ENCODE measurements at regions not wholly inside any gene's neighbourhood (a gene's known extent, or its start where the extent isn't known, plus 50 kb on each side); places are given as distances from the start of the nearest gene placed in this dataset.

DNA sequence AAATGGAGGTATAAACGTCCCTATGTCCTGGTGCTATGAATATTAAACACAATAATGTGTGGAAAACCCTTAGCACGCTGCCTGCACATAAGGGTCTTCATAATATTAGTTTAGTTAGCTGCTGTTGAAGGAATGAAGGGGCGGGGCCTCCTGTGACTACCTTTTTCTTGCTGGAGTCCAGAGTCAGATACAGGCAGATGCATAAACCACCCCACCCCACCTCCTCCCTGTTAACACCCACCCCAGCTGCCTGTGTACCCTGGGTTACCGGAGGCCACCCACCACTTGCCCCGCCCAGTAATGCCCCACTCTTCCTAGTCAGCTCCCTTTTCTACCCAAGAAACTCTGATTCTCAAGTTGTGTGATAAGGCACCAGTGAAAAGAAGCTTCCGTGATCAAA, 158.4 kb downstream of the EN1 start (continued):
- no peak for TF ChIP-seq ZBTB33 (IDR thresholded peaks at IDR 0.05)
- TF ChIP-seq, protein P1, sequence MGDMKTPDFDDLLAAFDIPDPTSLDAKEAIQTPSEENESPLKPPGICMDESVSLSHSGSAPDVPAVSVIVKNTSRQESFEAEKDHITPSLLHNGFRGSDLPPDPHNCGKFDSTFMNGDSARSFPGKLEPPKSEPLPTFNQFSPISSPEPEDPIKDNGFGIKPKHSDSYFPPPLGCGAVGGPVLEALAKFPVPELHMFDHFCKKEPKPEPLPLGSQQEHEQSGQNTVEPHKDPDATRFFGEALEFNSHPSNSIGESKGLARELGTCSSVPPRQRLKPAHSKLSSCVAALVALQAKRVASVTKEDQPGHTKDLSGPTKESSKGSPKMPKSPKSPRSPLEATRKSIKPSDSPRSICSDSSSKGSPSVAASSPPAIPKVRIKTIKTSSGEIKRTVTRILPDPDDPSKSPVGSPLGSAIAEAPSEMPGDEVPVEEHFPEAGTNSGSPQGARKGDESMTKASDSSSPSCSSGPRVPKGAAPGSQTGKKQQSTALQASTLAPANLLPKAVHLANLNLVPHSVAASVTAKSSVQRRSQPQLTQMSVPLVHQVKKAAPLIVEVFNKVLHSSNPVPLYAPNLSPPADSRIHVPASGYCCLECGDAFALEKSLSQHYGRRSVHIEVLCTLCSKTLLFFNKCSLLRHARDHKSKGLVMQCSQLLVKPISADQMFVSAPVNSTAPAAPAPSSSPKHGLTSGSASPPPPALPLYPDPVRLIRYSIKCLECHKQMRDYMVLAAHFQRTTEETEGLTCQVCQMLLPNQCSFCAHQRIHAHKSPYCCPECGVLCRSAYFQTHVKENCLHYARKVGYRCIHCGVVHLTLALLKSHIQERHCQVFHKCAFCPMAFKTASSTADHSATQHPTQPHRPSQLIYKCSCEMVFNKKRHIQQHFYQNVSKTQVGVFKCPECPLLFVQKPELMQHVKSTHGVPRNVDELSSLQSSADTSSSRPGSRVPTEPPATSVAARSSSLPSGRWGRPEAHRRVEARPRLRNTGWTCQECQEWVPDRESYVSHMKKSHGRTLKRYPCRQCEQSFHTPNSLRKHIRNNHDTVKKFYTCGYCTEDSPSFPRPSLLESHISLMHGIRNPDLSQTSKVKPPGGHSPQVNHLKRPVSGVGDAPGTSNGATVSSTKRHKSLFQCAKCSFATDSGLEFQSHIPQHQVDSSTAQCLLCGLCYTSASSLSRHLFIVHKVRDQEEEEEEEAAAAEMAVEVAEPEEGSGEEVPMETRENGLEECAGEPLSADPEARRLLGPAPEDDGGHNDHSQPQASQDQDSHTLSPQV (IDR thresholded peaks at IDR 0.05), result no peak

DNA sequence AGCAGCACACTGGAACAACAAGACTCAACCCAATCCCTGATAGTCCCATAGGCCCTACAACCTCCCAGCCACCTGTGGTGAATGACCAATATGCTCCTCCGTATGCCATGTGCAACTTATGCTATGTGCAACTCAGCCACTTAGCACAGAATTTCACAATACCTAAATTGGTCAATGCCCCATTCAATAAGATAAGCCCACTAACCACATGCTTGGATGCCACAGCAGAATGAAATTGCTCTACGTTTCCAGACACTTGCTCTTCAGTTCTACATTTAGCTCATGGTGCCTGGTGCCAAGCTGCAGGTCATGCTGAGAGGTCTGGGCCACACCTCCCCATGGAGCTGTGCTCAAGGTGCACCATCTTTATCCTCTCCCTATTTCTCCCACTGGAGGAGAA, 159.8 kb downstream of the EN1 start:
- no peak overlapping the region for H2AFZ ChIP-seq (ENCODE audit: control insufficient read depth, low read depth, low read length)
- H3K4me3 ChIP-seq, result no peak overlapping the region
- SMC1A ChIA-PET (ENCODE audit: uncharacterized antibody, unreplicated experiment), result no interaction called here
- RAD21 ChIA-PET (ENCODE audit: unreplicated experiment), result no interaction called here
- H3K79me2 ChIP-seq (ENCODE audit: control insufficient read depth, insufficient read depth, low read length), result no peaks in the 10 kb centered on the region
- 13% methylated on average over 2 of the region's 2 CpGs for WGBS (ENCODE audit: insufficient coverage, insufficient replicate concordance, low lambda C conversion rate, missing lambda C conversion rate)
- in situ Hi-C loops (cut with MboI) (no loop called here), intact Hi-C loops (cut with micrococcal nuclease; ENCODE audit: unreplicated experiment) (no loop called here)
- CTCF ChIA-PET, result no interaction called here
- TF ChIP-seq MEF2A (IDR thresholded peaks at IDR 0.05; ENCODE audit: insufficient read depth, low read depth, low read length) (no peak), CBFB (IDR thresholded peaks at IDR 0.05; ENCODE audit: low read depth) (no peak)
- ATAC-seq (no peak), FAIRE-seq (no peak), DNase-seq (ENCODE audit: low read depth, low spot score) (no peak)
- no peaks in the 10 kb centered on the region for H3K27me3 ChIP-seq (replicated peaks in 1 of 2; ENCODE audit: control insufficient read depth in 2 of 2, insufficient read depth in 2 of 2, low read length in 1 of 2)
- no peak overlapping the region for H3K27ac ChIP-seq (ENCODE audit: control insufficient read depth, insufficient read depth)
- no peak overlapping the region for H3K4me2 ChIP-seq (ENCODE audit: control insufficient read depth, insufficient read depth)
- POLR2A ChIA-PET, result no interaction called here
- H4K20me1 ChIP-seq (ENCODE audit: control insufficient read depth, insufficient read depth), result no peaks in the 10 kb centered on the region
- no peaks in the 10 kb centered on the region for H3K4me1 ChIP-seq (ENCODE audit: control insufficient read depth, insufficient read depth, low read length)
- no peak overlapping the region for H3K9ac ChIP-seq (ENCODE audit: control insufficient read depth, insufficient read depth, low read length)
- no peaks in the 10 kb centered on the region for H3K9me3 ChIP-seq (replicated peaks; ENCODE audit: control insufficient read depth, insufficient read depth, low read length)
- BruUV-seq (replicated peaks), result no TSS peak
- H3K36me3 ChIP-seq (ENCODE audit: control insufficient read depth in 2 of 2, insufficient read depth in 2 of 2, low read length in 1 of 2), result no peaks in the 10 kb centered on the region

Measured in GM12878 (cell line).